ENCODE measurements at regions not wholly inside any gene's neighbourhood (a gene's known extent, or its start where the extent isn't known, plus 50 kb on each side); places are given as distances from the start of the nearest gene placed in this dataset.

GRCh38 chr2:47267711-47268086 lies 91.4 kb upstream of the CALM2 start:
- WGBS (ENCODE audit: extremely low coverage, insufficient read length, low lambda C conversion rate): no CpG with 5 or more reads among the region's 5 CpGs
- no peak overlapping the region for H2BK12ac ChIP-seq (ENCODE audit: insufficient read length, low read depth, low read length)
- H4K5ac ChIP-seq (ENCODE audit: insufficient read length, low read depth, low read length): no peak overlapping the region
- no peaks in the 10 kb centered on the region for H3K36me3 Mint-ChIP-seq (ENCODE audit: insufficient read depth in 1 of 3, low read depth in 3 of 3)
- no peak overlapping the region for H2BK5ac ChIP-seq (ENCODE audit: insufficient read length, low read length)
- no peak overlapping the region for H3T11ph ChIP-seq (ENCODE audit: low read length)
- no peak overlapping the region for H2BK120ac ChIP-seq (ENCODE audit: low read depth, low read length, poor library complexity, severe bottlenecking)
- H2BK15ac ChIP-seq (ENCODE audit: low read depth, low read length): no peak overlapping the region
- H3K4me1 ChIP-seq (ENCODE audit: insufficient read depth, low read length): peaks cover 6% of the 10 kb centered on the region
- no peaks in the 10 kb centered on the region for H3K9me3 ChIP-seq (ENCODE audit: control insufficient read depth, low read depth, low read length)
- H3K9ac ChIP-seq (ENCODE audit: extremely low read depth, insufficient read length, low read length): no peak overlapping the region
- H3K23me2 ChIP-seq (ENCODE audit: insufficient read length, low read depth, low read length, poor library complexity, severe bottlenecking): no peaks in the 10 kb centered on the region
- H3K4me1 Mint-ChIP-seq: peaks cover 28 to 35% of the 10 kb centered on the region in 2 experiments
- H3K4ac ChIP-seq (ENCODE audit: low read depth, low read length): no peak overlapping the region
- H3K4me3 Mint-ChIP-seq: no peak overlapping the region
- no peak for TF ChIP-seq CTCF (conservative IDR thresholded peaks at IDR 0.05)
- no peak overlapping the region for H3K18ac ChIP-seq (ENCODE audit: insufficient read length, low read depth, low read length)
- no peak overlapping the region for H2AK5ac ChIP-seq (ENCODE audit: insufficient read length, low read length)
- H4K8ac ChIP-seq (replicated peaks; ENCODE audit: insufficient read length, low read depth, low read length): no peak overlapping the region
- no peaks in the 10 kb centered on the region; a peak in 1 of 5 replicates for H3K9me3 Mint-ChIP-seq
- H2BK20ac ChIP-seq (ENCODE audit: low read depth, low read length, poor library complexity, severe bottlenecking): no peak overlapping the region
- no peak overlapping the region for H3K27ac ChIP-seq (ENCODE audit: insufficient read length, low read depth, low read length)
- H3K27ac Mint-ChIP-seq: no peak overlapping the region; a peak in 1 of 7 replicates
- no peaks in the 10 kb centered on the region for H4K20me1 ChIP-seq (ENCODE audit: control insufficient read depth, insufficient read depth, insufficient read length)
- H3K4me2 ChIP-seq (ENCODE audit: insufficient read depth, insufficient read length, low read length): no peak overlapping the region
- no peaks in the 10 kb centered on the region for H3K27me3 Mint-ChIP-seq (ENCODE audit: low read depth)
- no peaks in the 10 kb centered on the region for H3K79me2 ChIP-seq (ENCODE audit: insufficient read depth, low read length)
- H2AFZ ChIP-seq (ENCODE audit: low read length): no peak overlapping the region
- DNase-seq: no peak
- H3K23ac ChIP-seq (ENCODE audit: insufficient read length, low read depth, low read length): no peak overlapping the region
- no peak overlapping the region for H4K91ac ChIP-seq (ENCODE audit: insufficient read length, low read depth, low read length)
- H3K56ac ChIP-seq (ENCODE audit: insufficient read length, low read depth, low read length): no peak overlapping the region
- H3K27me3 ChIP-seq (ENCODE audit: insufficient read depth, low read length): no peaks in the 10 kb centered on the region
- H3K14ac ChIP-seq (ENCODE audit: insufficient read depth, low read length): no peak overlapping the region
- H3K79me1 ChIP-seq (ENCODE audit: insufficient read depth, low read depth, low read length, poor library complexity, severe bottlenecking): no peaks in the 10 kb centered on the region
